22Rv1 (cell line): ENCODE measurements at regions not wholly inside any gene's neighbourhood (a gene's known extent, or its start where the extent isn't known, plus 50 kb on each side); places are given as distances from the start of the nearest gene placed in this dataset.

Source experiments
- H3K27ac ChIP-seq: fragments of 450-650 bp; 2 replicates; pipeline ENCODE4 v1.5.1; 2017
- CTCF ChIP-seq: fragments of 450-650 bp; IDR thresholded peaks from 2 replicates; pipeline ENCODE4 v1.5.1; 2017; ENCODE audit warnings: mild to moderate bottlenecking
- ZFX ChIP-seq: fragments of 450-650 bp; IDR thresholded peaks from 2 replicates; pipeline ENCODE4 v1.6.1; 2017; ENCODE audit warnings: antibody characterized with exemption, borderline replicate concordance

GRCh38 chr1:217373761-217374701 is 256.9 kb downstream of the GPATCH2 start:
- no peak overlapping the region for H3K27ac ChIP-seq
- no peak for TF ChIP-seq ZFX
- TF ChIP-seq CTCF = no peak

- TF ChIP-seq CTCF (no peak), ZFX (no peak)
- H3K27ac ChIP-seq = no peak overlapping the region
Observed at GRCh38 chr1:217372049-217372970, 258.6 kb downstream of the GPATCH2 start.

GRCh38 chr1:217370757-217371156 is 260.1 kb downstream of the GPATCH2 start:
- TF ChIP-seq CTCF = no peak
- TF ChIP-seq ZFX = no peak
- no peak overlapping the region for H3K27ac ChIP-seq

GRCh38 chr1:217369996-217370551 is 260.8 kb downstream of the GPATCH2 start:
- TF ChIP-seq CTCF (no peak), ZFX (no peak)
- H3K27ac ChIP-seq = no peak overlapping the region

- H3K27ac ChIP-seq = no peak overlapping the region
- TF ChIP-seq CTCF (no peak), ZFX (no peak)
Observed at GRCh38 chr1:217369271-217369981, 261.5 kb downstream of the GPATCH2 start.

- H3K27ac ChIP-seq = no peak overlapping the region
- TF ChIP-seq ZFX (no peak), CTCF (no peak)
Observed at GRCh38 chr1:217364220-217364619, 266.7 kb downstream of the GPATCH2 start.
